GM19324 (cell line): ENCODE measurements at regions not wholly inside any gene's neighbourhood (a gene's known extent, or its start where the extent isn't known, plus 50 kb on each side); places are given as distances from the start of the nearest gene placed in this dataset.

Source experiments
- ATAC-seq: cut with Tn5 transposase; IDR thresholded peaks from one replicate; pipeline ENCODE4 v1.9.1; 2021; ENCODE audit warnings: mild to moderate bottlenecking, moderate library complexity; ENCODE audit not compliant: unreplicated experiment, low FRiP score

DNA sequence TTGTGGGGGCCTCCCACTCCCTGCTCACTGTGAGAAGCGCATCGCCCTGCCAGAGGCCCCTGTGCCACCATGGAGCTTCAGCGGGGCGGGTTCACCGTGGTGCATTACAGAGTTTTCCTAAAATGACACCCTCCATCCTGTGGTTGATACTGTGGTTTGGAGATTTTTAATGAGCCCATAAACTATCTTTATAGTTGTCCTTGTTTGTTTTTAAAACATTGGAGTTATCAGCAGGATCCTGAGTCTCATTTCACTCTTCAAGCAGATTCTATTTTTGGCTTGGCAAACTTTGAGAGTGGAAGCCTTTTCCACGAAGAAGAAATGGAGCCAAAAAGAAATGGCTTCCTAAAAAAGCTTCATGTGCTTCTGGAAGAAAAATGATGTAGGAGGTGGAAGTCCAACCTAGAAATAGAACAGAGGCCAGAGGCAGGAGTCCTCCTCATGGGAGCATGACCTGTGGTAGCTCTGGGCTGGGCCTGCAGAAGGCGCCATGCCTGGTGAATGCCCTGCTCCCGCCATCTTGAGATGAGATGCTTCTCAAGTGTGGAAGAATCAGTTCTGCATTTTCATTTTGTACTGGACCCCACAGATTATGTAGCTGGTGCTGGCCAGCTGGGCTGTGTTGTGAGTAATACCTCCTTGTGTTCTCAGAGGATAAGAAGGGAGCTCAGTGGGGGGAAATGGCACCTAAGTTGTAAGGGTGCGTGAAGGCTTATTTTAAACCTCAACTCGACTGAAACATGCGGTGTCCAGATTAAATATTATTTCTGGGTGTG, 79.0 kb upstream of the RAI14 start:
- no peak for ATAC-seq

DNA sequence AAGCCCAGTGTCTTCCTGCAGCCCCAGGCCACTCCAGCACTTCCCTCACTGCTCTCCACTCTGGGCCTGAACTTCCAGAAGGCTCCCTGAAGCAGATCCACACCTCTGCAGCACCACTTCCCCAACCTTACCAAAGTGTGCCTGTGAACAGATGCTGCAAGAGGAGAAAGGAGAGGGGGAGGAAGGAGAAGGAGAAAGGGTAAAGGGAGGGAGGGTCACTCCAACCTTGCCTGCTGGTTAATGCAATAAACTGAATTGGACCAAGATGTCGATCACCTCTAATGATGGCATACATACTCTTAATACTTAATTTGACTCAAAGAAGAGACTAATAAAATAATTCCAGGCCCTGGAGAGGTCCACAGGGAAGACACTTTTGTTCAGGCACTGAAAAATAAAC, 77.2 kb upstream of the RAI14 start:
- no peak for ATAC-seq

DNA sequence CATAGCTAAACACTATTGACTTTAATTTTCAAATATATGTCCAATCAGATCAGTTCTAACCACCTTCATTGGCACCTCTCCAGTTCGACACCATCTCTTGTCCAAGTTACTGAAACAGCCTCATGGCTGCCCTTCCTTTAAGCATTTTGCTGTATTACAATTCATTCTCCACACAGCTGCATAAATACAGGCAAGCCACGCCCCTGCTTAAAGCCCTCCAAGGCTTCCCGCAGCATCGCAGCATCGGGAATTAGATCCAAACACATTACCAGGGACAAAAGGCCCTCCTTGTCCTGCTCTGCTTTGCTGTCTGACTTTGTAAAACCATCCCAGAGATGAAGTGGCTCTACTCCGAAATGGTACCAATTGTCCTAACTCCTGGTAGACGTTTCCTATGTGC, 75.1 kb upstream of the RAI14 start:
- no peak for ATAC-seq

DNA sequence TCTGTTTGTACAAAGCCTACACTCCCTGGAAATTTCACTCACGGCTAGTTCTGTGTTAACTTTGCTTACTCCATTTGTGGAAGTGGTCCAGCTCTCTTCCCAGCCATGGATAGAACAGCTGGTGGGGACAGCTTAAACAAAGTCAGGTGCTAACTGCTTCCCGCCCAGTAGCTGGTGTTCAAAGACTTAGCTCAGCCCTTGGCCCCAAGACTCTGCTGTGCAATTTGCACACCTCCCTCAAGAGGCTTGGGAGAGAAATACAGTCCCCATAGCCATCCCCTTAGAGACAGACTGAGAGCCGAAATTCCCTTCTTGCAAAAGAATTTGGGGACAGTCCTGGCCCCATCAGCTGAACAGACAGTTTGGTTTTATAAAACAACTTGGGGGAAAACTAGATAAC, 73.8 kb upstream of the RAI14 start:
- no peak for ATAC-seq

DNA sequence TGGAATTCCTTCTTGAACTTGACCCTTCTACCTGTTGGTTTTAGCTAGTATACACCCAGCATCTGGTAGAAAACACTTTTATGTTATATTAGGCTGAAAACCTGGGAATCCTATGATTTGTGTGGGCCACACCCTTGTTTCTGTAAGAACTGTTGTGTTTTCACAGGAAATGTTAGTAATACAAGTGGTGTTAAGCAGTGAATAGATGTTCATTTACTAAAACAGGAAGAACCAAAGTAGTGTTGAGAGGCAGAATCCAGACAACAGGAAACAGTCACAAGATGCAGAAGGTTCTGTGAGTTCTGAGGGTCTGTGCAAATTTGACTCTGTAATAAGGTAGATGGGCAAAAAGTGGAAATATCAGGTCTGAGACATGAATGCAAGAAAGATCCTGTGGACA, 73.0 kb upstream of the RAI14 start:
- no peak for ATAC-seq

DNA sequence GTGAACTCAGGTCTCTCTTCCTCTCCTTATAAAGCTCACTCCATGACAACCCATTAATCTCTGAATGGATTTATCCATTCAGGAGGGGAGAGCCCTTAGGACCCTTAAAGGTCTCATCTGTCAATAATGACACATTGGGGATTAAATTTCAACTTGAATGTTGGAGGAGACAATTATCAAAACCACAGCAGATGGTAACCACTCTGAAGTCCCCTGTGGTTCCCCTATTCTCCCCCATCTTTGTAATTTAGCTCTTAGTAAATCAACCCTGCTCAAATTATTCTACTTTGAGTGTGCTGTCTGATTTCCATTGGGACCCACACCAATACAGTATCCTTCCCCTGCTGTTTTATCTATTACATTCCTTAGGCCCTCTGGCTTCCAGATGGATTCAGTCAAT, 72.0 kb upstream of the RAI14 start:
- no peak for ATAC-seq

DNA sequence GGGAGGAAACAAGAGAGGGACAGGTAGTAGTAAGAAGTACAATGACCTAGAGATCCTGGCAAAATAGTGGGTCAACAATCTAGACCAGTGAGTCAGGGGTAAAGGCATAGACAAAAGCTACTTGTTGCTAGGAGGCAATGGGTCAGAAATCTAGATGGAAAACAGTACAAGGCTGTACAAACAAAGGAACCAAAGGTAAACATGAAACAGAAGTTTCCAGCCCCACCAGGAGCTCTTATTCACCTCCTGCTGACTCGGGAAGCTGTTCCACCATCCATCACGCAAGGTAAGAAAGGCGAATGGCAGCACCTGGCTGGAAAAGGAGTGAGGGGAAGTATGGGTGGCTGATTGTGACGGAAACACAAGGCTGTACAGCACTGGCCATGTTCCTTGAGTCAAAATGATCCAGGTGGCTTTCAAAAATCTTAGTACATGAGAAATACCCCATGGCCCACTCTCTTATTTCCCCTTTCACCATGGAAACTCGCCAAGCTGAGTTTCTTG, 70.5 kb upstream of the RAI14 start:
- ATAC-seq, result no peak

DNA sequence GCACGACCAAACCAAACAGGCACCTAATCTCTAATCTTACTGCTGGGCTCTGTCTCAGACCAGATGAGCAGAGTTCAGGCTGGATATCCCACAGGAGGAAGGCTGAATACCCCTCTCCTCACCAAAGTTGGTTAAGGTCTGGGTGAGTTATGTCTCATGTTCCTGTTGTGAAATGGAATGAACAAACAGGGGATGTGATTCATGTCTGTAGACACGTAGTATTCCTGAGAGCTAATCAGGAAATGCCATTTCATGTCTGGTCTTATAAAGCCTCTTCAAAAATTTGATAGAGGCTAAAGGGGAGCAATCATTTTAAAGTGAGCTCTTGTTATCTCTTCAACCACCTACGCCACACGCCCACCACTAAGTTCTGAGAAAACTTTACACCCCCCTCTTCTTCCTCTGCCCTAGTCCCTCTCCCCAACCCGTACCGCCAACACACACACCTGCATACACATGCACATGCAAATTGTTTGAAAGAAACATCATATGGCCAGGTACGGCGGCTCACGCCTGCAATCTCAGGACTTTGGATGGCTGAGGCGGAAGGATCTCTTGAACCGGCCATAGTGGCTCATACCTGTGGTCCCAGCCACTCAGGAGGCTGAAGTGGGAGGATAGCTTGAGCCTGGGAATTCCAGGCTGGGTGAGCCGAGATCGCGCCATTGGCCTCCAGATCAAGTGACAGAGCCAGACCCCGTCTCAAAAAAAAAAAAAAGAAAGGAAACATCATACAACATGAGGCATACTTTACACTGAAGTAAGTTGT, 69.8 kb upstream of the RAI14 start:
- no peak for ATAC-seq

DNA sequence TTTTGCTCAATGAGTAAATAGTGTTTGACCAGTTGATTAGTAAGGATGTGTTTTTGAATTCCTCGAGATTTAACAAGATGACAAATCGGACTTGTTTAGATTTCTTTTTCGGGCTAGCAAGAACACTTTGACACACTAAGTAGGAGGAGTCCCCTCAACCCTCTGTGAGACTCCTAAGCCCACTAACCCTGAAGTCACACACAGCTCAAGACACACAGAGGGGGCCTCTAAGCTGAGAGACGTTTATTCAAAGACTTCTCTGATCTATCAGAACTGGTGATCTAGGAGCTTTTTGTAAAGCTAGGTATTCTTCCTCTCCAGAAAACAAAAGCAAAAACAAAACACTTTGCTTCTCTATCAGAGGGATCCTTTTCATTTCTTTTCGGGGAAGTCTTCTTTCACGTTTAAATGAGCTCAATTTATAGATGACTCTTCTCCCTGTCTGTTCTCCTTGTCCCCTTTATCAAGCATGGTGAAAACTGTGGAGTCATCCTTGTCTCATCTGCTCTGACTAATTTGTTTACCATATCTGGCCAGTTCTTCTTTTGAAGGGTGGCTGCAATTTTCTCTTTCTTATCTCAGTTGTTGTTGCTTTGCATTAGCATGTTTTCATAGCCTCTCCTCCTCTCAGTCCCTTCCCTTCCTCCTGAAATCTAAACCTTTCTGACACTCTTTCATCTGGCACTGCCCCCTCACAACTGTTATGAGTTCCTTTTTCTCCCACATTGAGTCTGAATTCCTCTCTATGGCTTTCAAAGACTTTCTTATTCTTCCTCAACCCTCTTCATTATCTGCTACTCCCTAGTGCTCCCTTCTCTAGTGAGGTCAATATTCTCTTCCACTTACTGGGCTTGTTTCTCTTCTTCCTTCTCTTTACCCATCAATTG, 68.5 kb upstream of the RAI14 start:
- peak; percentile 62 for ATAC-seq

DNA sequence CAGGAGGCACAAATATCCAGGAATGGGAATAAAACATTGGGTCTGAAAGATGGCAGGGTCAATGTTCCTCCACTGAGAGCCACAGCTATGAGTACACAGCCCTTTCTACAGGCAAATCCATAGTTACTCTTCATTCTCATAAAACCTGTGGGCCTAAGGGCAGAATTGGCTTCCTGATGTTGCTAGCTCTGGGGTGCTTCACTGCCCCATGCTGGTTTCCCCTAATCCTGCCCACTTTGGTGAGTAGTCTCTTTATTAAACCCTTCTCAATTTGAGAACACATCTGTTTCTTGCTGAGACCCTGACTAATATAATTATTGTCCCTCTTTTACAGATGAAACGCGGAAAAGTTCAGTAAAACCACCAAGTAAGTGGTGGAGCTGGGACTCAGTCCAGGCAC, 66.3 kb upstream of the RAI14 start:
- ATAC-seq, result no peak

DNA sequence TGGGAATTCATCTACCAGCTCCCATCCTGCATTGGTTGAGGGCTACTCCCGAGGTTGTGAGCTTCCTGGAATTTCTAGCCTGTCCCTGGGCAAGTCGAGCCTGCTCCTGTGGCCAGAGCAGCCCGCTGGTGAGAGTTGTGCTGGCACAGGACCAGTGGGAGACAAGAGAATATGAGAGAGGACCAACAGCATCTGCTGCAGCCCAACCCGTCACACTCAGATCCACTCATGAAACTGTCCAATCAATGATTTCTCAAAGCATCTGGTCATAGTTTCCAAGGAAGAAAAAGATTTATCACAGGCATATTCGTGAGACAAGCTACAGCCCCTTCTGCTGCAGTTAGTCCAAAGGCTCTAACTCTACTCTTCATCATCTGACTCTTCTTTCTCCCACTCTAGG, 64.4 kb upstream of the RAI14 start:
- no peak for ATAC-seq

DNA sequence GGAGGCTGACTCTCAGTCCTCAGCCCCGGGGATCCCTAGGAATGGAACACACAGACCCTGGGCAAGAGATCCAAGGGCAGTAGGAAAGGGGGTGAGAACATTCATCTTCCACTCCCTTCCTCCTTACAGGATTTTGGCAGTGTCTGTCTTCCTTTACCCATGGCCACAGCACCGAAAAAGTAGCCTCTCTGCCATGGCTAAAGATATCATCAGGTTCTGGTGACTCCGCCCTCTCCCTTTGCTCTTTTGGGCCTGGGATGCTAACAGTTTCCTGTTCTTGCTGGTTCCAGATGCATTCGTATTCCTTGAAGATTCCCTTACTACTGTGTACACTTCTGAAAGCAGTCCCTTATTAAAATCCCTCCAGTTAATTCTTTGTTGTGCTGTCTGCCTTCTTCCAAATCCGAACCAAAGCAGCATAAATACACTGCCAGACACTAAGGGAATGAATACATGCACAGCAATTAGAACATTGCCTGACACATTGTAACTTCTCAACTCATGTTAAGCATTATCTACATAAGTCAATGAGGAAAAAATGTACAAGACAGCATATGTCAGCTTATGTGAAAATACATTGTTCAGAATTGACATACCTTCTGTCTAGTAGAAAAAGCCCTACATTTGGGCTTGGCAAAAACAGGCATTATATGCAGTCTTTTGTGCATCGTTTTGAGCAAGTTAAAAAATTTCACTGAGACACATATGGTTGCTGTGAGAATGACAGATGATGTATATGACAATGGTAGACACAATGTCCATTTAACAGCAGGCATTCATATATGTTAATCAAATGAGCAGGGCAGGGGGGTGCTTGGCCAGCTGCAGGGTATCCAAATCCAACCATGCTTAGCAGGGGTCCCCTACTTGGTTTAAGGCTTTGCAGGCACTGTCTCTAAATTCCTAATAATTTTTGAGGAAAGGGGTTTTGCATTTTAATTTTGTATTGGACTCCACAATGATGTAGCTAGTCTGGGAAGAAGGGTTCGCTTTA, 58.8 kb upstream of the RAI14 start:
- ATAC-seq, result no peak

DNA sequence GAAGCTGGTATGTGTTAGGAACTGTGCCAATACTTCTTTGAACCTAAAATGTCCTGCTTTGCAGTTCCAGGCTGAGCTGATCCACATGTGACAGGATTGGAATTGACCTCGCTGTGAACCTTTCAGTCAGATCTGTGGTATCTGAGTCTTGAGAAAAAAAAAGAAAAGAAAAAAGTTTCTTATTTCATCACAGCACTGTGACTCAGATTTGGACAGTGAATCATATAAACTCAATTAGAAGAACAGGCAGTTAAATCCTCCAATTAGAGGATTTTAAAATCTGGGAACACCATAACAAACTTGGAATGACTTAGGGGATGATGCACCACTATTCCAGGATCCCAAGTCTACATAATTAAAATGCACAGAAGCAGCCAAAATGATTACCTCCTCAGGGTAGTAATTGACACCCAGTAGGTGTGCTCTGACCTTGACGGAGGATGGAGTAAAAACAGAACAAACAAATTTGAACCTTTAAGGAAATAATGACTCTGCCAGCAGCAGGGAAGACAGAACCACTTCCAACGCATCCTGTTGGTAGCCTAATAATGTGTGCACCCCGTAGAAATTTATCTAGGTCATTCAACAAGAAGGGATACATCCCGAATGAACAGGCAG, 57.8 kb upstream of the RAI14 start:
- ATAC-seq, result no peak

DNA sequence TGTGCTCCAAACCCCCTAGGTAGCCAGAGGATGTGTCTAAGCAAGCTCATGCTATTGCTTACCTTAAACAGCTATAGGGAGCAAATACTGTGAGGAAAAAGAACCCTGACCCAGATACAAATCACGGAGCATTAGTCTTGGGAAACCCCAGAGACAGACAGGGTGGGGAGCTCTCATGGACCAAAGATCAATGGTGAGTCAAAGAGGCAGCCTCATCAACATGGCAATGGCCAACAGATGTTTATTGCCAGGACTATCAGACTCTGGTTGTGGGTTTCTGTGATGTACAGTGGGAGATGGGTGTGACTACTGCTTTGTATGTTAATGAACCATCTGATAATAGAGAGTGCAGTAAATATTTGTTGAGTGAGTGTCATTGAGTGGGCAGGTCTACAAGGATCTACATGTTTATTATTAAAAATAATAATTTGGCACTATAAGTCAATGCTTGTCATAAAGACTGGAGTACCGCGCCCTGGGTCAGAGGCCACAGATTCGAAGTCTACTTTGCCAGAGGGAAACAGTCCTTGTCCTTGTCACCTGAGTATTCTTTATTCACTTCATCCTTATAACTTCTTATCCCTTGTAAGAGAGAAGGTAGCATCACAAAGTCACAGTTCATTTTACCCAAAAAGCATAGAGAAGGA, 56.5 kb upstream of the RAI14 start:
- ATAC-seq, result no peak

DNA sequence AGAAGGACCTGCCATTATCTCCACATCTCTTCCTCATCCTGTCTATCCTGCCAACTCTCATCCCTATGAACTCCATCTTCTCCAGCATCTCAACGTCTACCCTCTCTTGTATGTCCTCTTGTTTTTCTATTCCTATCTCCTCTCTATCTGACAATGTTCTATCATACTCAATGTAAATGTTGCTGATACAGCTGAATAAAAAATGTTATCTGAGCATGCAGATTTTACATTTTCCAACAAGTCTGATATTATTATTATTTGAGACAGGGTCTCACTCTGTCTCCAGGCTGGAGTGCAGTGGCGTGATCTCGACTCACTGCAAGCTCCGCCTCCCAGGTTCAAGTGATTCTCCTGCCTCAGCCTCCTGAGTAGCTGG, 56.0 kb upstream of the RAI14 start:
- ATAC-seq, result no peak

DNA sequence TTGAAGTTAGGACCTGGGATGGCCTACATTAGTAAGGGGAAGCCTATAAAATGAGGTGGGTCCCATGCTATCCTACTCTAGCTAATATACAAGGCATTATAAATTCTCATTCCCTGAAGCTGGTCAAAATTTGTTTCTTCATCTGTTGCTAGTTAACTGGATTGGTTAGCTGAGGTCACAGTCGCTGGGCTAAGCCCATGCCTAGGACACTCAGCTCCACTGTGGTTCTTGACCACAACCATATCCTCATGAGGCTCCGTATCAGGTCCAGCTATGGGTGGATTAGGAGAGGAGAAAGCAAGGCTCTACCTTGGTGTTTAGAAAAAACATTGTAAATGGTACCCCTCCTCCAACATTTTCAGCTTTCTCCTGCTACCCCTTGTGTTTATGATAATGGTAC, 52.8 kb upstream of the RAI14 start:
- ATAC-seq, result no peak

DNA sequence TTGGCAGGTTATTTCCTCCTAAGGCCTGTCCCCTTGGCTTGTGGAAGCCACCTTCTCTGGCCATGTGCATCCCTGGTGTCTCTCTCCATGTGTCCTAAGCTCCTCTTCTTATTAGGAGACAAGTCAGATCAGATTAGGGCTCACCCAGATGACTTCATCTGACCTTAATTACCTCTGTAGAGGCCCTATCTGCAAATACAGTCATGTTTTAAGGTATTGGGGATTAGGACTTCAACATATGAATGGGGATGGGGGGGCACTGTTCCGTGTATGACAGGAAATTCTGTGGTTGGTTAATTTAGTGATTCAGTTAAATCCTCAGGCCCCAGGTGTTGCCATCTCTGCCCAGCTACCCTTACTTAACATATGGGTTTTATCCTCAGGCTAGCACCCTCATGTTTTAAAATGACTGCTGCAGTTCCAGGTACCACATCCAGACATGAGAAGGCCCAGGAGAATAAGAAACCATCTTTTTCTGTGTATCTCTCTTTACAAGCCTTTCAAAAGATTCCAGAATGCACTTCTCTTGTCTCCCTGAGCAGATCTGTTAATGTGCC, 51.9 kb upstream of the RAI14 start:
- ATAC-seq, result no peak

DNA sequence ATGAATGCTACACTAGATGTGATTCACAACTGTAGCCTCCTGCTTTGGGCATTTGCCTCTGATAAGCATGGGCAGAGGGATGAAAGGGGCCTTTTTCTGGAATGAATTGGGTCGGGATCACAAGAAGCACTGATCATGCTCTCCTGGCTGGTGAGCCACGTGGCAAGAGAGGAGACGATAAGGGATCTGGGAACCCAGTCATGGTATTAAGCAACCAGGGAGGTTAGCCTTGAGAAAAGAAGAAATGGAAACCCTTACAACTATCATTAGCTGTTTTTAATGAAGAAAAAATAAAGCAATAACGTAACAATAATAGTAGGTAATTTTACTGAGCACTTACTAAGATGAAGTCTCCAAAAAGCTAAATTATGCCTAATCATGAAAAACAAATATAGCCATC, 50.0 kb upstream of the RAI14 start:
- no peak for ATAC-seq
